ENCODE measurements at regions not wholly inside any gene's neighbourhood (a gene's known extent, or its start where the extent isn't known, plus 50 kb on each side); places are given as distances from the start of the nearest gene placed in this dataset.

DNA sequence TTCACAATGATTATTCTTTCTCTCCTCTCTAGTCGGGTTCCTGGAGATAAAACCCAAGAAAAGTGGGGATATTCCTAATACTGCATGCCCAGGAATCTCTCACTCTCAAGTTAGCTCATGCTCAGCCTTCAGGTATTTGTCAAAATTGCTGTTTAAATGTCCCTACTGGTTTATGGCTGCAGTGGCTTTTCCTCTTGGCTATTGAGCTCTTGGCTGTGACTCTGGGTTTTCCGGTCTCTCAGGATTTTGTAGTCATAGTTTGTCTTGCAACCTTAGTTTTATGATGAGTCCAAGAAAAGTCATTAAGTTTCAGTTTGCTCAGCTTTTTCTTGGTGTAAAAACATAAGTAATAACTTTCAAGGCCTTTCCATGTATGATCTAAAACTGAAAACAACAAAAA lies 820.7 kb upstream of the HS6ST1 start:
- no peak for DNase-seq

DNA sequence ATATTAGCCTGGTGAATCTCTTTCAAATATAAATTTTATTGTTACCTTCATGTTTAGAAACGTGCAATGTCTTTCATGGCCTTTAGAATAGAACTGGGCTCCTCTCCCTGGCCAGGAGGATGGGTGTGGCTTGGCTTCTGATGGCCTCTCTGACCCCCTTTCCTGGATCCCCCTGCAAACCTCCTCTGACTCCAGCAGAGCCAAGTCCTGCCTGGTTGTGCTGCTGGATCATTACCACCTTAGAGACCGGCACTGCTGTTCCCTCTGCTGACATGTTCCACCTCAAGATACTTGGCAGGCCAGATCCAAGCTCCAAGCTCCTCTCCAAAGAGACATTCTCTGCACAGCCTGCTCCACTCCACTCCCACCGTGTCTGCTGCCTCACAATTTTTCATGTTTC lies 823.8 kb upstream of the HS6ST1 start:
- no peak for DNase-seq

DNA sequence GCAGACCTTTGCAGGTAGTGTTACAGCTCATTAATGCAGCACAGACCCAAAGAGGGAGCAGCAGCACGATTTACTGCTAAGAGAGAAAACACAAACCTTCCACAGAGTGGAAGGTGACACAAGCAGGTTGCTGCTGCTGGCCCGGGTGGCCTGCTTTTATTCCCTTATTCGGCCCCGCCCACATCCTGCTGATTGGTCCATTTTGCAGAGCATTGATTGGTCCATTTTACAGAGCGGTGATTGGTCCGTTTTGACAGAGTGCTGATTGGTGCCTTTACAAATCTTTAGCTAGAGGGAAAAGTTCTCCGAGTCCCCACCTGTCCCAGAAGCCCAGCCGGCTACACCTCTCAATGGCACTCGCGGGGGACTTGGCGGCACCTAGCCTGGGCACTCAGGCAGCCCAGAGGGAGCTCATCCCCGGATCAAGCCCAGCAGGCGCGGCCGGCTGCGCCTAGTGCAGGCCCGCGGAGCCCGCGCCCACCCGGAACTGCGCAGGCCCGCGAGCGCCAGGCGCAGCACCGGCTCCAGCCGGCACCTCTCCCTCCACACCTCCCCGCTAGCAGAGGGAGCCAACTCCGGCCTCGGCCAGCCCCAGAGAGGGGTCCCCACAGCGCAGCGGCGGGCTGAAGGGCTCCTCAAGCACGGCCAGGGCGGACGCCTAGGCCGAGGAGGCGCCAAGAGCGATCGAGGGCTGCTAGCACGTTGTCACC lies 825.6 kb upstream of the HS6ST1 start:
- no peak for DNase-seq

DNA sequence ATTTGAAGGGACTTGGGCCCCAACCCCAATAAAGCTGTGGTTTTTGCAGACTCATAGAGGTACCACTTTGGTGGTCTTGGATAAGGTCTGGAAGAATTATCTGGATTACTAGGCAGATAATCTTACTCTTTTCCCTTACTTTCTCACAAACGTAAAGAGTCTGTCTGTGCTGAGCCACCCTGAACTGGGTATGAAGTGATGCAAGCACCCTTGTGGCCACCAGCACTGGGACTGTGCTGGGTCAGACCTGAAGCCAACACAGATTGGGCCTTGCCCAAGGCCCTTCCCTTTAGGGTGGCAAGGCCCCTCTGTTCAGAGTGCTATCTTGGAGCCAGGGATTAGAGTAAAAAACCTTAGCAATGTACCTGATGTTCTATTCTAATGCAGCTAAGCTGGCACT lies 827.0 kb upstream of the RAB6C start:
- no peak for DNase-seq

DNA sequence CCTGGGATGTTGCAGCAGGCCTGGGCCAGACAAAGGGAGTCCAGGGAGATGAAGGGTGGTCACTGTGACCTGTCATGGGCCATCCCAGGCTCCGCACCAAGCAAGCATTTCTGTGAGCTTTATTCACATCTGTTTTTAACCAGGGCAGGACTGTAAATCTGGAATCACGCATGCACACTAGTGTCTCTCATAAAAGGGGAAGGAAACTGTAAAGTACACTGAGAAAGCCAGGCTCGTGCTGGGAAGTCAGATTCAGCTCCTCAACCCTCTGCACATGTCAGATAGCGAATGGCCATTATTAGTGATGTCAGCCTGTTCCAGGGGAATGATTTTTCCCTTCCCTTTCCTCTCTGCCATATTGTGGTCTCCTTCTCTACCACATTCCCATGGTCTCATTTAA lies 818.6 kb upstream of the RAB6C start:
- DNase-seq: no peak

DNA sequence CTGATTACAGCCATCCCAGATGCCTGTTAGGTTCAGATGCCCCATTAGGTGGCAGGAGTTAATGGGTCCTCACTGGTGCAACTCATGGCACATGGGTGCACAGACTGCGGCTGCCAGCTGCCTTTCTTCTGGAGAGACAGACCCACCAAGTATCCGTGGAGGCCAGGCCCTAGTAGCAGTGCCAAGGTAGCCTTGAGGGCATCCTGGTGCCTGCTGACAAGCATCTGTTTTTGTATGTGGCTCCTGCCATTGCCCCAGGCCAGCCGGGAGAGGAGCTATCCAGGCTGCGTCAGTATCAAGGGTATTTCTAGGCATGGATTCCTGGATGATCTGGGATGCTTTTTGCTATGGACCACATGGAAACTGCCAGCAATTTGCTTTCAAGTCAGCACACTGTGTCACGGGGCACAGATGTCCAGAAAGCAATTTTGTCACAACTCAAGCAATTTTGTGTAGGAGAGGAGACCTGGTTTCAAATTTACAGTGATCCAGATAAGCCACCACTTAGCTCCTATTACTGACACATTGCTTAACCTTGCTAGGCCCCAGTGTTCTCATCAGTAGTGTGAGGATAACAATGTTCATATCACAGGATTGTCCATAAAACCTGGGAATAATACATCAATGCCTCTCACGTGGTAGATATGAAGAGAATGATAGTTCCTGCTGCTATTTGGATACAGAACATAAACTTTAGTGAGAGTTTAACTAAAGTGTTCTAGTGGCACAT lies 815.1 kb upstream of the RAB6C start:
- DNase-seq: no peak

DNA sequence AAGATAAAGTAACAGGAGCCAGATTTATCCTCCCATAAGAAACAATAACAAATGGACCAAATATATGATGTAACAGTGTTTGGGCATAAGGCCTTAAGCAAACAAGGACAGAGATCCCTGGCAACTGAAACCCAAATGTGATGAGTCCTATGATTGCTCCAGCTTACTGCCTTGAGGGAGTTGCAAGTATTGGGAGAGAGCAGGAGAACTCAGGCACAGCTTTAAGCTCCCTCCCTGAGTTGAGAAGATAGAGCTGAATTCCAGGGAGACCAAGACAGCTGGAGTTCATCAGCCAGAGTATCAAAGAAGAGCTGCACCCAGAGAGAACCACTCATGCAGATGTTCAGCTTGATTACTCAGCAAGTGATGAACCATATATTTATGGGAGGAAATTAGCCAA lies 814.5 kb upstream of the RAB6C start:
- DNase-seq: no peak

DNA sequence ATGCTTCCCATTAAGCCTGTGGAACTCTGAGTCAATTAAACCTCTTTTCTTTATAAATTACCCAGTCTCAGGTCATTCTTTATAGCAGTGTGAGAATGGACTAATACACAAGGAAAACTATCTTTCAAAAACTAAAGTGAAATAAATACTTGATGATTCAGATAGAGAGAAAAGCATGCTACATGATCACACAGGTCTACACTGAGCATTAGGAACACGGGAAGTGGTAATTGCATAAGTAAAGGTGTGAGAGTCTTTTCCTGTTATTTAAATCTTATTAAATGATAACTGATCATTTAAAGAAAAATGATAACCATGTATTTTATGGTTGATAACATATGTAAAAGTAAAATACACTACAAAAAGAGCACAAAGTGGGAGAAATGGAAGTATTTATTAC lies 812.0 kb upstream of the RAB6C start:
- no peak for DNase-seq

DNA sequence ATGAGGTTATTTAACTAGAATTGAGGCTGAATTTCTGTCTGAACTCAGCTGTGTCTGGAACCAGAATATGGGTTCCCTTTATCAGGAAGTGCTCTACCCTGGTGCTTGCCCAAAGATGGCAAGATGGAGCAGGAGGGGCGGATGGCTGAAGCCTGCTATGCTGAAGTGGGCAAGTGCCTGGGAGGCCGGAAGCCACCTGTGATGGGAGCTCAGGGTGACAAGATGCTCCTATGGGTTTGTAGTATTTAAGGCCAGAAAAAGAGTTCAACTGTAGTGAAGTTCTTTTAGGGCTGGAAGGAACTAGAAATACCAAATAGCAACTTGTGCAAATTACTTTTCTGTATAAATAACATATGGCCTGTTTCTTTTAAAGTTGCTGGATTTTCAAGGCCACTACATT lies 808.9 kb upstream of the RAB6C start:
- DNase-seq: no peak

DNA sequence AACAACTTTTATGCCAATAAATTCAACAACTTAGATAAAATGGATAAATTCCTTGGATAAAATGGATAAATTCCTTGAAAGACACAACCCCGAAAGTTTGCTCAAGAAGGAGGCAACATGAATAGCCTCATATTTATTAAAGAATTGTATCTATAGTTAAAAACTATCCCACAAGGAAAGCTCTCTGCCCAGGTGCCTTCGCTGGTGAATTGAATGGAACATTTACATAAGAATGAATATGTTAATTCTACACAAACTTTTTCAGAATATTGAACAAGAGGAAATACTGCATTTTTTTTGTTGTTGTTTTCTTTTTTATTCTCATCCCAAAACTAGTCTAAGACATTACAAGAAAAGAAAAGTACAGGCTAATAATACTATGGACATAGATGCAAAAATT lies 805.3 kb upstream of the RAB6C start:
- DNase-seq: no peak

DNA sequence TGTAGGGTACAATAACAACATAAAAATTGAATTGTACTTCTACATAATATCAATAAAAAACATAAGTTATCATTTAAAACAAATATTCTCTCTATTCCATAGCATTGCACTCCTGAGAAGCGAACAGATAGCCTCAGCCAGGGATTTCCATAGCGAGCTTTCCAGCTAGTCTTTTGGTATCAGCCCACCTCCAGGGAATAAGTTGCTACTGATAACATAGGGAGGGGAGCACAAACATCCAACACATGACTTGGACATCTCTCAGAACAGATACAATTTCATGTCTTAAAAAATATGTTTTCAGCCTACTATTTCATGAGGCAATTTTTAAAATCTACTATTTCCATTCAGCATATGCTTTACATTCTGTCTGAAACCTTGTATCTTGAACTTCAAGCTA lies 804.4 kb upstream of the RAB6C start:
- DNase-seq: no peak

DNA sequence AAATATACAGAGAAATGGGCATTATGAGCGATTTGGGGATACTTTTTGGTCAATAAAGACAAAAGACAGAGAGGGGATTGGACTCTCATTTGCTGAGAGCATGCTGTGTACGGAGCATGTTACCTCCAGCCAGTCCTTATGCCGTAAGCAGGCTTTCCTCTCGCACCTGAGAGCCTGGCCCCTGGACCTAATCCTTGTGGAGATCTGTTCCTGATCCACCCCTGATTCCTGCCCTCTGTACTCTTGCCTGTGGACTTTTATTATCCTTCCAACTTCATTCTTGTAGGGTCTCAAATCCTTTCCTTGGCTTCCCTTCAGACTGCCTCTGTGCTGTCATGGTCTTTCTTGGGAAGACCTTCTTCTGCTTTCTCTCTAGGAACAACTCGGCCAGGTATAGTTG lies 803.1 kb upstream of the RAB6C start:
- no peak for DNase-seq

DNA sequence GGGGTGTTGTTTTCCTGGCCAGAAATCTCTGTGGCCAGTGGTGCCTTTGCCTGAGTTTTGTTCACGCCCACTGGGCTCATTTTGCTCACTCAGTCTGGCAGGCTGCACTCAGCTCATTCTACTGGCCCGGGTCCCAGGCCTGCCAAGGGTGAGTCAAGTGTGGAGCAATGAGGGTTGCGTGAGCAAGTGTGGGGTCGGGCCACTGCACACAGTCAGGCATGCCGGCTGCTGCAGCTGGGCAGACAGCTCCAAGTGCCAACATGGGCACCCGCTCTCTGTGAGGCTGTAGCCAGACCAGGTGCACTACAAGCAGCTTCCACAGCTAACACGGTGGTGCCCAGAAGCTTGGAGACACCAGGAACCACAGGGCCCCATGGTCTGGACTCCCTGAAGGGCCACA lies 801.1 kb upstream of the RAB6C start:
- DNase-seq: no peak

DNA sequence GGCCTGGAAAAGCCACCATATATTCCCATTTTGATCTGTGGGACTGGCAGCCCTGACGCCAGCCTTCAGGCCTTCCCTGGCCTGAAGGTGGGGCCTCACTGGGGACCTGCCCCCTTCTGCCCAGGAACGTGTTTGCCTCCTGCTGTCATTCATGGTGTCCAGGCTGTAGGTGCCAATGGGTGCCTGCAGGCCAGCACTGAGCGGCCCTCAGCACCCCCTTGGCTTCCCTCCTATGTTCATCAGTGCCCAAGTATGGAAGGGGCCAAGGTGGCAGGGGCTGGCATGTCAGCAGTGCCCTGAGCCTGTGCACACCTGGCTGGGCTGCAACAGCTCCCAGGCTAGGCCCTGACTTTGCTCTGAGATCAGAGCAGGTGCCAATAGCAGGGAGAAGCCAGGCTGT lies 800.3 kb upstream of the RAB6C start:
- DNase-seq: no peak

DNA sequence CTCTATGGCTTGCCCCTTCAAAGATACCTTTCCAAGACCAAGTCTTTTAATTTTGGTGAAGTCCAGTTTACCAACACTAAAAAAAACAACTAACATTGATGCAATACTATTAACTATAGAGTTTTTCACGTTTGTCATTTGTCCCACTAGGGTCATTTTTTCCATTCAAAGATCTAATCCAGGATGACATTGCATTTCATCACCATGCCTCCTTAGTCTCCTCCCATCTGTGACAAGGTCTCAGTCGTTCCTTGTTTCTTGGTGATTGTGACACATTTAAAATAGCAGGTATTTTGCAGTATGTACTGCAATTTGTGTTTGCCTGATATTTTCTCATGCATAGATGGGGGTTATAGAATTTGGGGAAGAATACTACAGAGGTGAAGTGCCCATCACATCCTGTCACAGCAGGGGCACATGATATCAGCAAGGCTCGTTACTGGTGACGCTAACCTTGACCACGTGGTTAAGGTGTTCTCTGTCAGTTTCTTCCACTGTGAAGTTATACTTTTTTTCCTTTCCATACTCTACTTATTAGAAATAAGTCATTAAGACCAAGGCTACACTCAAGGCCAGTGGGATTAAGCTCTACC lies 799.2 kb upstream of the RAB6C start:
- DNase-seq: no peak

DNA sequence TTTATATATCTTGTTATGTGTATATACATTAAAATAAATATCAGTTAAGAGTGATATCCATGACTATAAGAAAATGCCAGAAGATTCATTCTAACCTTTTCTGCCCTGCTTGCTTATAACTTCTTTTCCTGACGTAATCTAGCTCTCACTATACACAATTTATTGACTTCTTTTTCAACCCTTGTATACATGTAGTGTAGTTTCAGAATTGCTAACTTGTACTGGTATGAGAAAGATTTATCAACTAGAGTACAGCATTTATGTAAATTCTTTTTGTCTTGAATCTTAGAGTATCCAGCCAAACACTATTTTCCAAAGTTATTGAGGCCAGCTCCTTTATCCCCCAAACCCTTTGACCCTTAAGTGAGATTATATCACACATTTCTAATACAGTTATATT lies 798.0 kb upstream of the RAB6C start:
- DNase-seq: no peak

DNA sequence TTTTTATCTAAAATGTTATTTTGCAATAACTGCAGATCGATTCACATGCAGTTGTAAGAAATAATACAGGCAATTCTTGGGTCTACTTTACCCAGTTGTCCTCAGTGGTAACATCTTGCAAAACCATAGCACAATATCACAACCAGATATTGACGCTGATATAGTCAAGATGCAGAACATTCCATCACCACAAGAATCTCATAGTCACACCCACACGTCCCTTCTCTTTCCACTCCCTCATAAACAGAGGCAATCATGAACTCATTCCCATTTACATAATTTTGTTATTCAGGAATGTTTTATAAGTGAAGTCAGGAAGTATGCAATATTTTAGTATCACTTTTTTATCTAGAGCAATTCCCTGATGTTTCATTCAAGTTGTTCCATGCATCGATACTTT lies 797.5 kb upstream of the RAB6C start:
- no peak for DNase-seq

DNA sequence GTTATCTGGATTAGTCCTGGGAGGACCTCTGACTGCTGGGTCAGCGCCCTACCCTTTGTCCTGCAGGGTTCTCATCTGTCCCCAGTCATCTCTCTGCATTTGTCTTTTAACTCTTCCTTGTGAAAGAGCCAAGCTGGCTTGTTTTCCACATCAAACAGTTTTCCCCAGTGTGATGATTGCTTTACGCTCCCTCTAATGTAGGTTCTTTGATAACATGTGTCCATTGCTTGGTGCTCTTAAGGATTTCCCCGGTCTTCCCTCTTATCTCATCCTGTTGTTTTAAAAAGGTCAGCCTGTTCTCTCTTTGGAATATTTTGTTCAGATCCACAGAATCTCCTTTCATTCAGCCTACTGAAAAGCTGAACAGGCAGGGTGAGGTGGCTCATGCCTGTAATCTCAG lies 792.1 kb upstream of the RAB6C start:
- DNase-seq: no peak

DNA sequence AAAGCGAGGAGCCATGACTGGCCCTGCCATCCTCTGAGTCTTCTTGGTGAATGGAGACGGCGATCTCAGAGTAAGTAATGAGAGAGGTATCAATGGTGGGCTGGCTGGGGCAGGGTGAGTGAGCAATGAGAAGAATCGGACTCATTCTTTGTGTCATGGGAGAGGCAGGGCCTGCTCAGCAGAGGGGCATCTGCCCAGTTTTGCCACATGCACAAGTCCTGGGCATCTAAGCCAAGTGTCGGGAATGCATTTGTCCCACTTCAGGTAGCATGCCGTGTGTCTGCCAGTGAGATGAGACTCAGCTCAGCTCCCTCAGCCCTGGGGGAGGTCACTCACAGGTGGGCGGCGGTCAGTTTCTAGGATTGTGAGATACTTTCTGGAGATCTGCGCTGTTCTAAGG lies 791.0 kb upstream of the RAB6C start:
- DNase-seq: no peak

DNA sequence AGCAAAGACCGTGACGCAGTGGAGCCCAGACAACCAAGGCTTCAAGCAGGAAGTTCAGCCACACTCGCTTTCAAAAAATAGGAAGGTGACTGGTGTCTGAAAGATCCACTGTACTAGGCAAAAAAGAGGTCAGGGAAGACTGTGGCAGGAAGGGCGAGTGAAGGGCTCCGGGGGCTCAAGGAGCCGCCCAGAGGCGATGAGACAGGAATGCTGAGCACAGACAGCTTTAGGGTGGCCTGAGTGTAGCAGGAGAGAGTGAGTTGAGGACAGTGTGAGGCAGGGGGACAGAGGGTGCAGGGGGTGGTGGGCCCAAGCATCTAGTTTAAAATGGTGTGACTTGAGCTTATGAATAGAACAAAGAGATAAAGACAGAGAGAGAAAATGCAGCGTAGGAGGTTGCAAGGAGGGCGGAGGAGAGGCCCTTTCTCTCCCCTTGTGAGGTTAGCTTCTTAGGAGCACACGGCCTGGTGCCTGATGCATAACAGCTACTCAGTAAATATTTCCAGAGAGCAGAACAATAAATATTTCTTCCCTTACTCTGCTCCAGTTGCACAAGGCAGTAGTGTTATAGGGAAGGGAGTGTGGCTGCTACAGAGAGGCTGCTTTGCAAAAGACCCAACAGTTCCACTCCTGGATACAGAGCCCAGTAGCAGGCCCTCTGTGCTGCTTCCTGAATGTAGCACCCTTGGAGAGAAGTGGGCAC lies 789.7 kb upstream of the RAB6C start:
- no peak for DNase-seq

DNA sequence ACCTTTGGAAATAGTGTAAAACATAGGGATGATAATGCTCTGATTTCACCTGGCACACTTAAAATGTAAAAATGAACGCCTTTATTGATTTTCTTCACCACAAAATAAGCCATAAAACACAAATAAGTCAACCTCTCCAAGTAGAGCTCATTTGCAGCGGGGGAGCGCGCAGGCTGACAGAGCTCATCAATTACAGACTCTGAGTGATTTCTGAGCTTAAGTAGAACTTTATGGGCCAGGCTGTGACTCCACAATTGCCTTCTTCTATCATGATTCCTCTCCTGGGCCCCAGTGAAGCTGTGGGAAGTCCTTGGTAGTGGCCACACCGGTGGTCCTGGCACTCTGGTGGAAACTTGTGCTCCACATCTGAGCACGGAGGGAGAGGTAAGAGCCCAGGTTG lies 789.0 kb upstream of the RAB6C start:
- no peak for DNase-seq

DNA sequence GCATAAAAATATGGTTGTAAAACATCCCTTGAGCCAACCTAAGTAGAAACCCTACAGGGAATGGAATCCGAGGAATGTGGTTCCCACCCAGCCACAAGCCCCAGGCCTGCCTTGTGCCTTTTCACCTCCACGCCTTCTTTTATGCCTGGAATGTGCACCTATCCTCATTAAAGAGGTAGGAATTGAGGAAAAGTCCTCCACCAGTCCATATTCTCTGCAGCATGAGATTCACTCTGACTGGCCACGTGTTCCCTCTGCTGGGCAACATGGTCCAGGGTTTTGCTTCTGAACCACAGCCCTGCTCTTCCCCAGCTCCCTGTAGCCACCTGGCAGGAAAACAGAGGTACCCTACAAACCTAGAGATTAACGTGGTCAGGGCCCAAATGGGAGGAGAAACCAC lies 787.9 kb upstream of the RAB6C start:
- no peak for DNase-seq

DNA sequence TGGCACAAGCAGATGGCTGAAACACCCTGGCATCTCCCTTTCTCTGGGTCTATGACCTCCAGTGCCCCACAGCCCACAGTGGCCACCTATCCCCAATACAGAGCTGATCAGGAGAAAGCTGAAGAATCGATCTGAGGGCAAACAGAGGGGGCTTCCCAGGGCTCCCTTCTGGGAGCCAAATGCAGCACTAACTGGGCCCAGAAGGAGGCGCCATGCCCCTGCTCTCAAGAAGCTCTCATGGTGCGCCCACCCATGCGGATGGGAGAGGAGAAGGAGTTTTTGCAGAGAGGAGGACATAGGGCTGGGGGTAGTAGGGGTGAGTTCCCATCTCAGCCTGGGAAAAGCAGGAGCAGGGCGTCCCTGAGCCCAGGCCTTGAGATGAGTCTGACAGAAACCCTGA lies 787.3 kb upstream of the RAB6C start:
- no peak for DNase-seq

DNA sequence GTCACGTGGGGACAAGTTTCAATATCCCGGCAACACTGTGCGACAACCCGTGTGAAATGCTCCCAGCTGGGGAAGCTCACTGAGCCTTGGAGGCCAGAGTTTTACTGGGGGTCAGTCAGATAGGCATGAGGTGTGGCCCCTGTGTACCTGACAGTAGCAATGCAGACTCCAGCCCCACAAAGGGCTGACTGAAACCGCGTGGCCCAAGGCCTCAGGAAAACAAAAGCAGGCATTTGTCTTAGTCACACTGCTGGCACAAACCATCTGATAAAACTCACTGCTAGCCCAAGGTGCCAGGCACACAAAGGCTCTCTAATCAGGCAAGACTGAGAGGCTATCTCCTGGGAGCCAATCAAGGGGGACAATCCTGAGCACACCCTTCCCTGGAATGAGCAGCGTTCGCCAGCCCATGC lies 786.6 kb upstream of the RAB6C start:
- DNase-seq: no peak

Data from activated CD4-positive, alpha-beta T cell treated with anti-CD3 and anti-CD28 coated beads, Interleukin-2, amount 50 U/mL, for 1 hour (primary cell).